Cardiac fibroblast (primary cell): ENCODE measurements at regions not wholly inside any gene's neighbourhood (a gene's known extent, or its start where the extent isn't known, plus 50 kb on each side); places are given as distances from the start of the nearest gene placed in this dataset.
A peak's percentile ranks its signal among the peaks of the same experiment; 100 is the strongest.

ENCODE experiments used
- DNase-seq, 2 donors: peaks; one replicate each; pipeline versions ENCODE4 v3.0.0 to v3.0.0-alpha.2; 2010; ENCODE audit warnings: low read depth in 2 of 2
- H3K4me3 ChIP-seq, 2 donors: replicated peaks in 1 of 2; 1 replicate in 1 of 2; 2 replicates in 1 of 2; pipeline ENCODE4 v1.5.1; 2011; ENCODE audit warnings: low read depth in 2 of 2, low read length in 2 of 2, mild to moderate bottlenecking in 2 of 2, moderate library complexity in 1 of 2
- CTCF ChIP-seq: IDR thresholded peaks from one replicate; pipeline ENCODE4 v1.5.1; 2011; ENCODE audit warnings: low read depth, mild to moderate bottlenecking, low read length, inconsistent platforms

DNA sequence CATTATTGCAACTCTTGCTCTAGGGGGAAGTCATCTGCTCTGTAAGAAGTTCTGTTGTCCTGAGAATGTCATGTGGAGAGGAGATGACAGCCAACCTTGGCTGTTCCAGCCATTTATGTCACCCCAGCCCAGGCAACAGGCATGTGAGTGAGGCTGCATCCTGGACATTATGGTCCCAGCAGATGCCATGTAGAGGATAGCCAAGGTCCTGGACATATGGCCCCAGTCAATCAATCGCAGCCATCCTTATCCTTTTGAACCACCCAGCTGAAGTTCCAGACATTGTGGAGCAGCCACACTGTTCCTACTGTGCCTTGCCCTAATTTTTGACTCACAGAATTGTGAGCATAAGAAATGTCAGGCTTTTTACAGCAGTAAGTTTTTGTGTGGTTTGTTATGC, 84.9 kb downstream of the AVPR1A start:
- TF ChIP-seq CTCF, result no peak
- no peak overlapping the region for H3K4me3 ChIP-seq
- no peak for DNase-seq

- TF ChIP-seq CTCF, result no peak
- no peak overlapping the region for H3K4me3 ChIP-seq
- DNase-seq, result peak; percentile 10 to 80
Measured at GRCh38 chr12:63064080-63064479, 86.9 kb downstream of the AVPR1A start.

DNA sequence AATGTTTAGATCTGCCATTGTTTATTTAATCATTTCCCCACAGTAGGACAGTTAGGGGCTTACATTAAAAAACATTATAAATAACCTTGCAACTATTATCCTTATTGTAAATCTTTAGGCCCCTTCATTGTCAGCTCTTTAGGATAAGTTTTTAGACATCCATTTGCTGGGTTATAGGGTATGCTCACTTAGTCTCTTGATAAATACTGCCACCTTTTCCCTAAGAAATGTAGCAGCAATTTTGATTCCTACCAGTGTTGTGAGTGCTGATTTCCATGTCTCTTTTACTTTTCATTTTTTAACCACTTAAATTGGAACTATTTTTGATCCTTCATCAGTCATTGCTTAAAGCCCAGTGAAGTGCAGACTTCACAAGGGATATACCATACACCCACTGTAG, 94.4 kb downstream of the AVPR1A start:
- no peak for TF ChIP-seq CTCF
- H3K4me3 ChIP-seq, result no peak overlapping the region
- no peak for DNase-seq

DNA sequence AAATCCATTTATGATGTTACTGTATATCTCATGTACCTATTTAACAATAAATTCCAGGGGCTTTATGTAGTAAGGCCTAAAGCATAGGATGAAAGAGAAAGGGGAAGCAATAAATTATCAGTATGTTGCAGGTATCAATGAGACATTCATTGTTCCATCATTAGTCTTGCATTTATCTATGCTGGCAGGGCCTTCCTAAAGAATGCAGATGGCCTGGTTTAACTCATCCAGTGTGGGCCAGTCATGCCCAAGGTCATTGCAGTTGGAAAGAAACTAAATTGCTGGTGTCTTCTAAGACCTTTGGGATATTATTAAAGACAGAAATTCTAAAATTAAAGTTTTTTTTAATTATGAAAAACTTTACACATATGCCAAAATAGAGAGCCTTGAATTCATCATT, 98.3 kb downstream of the AVPR1A start:
- DNase-seq, result no peak
- TF ChIP-seq CTCF, result no peak
- no peak overlapping the region for H3K4me3 ChIP-seq

GRCh38 chr12:63047146-63047545, 103.9 kb downstream of the AVPR1A start:
- no peak for TF ChIP-seq CTCF
- no peak overlapping the region for H3K4me3 ChIP-seq
- no peak for DNase-seq

- H3K4me3 ChIP-seq, result no peak overlapping the region
- TF ChIP-seq CTCF, result no peak
- peak; percentile 66 to 86 for DNase-seq
Measured at GRCh38 chr12:63045020-63045860, 105.8 kb downstream of the AVPR1A start.

DNA sequence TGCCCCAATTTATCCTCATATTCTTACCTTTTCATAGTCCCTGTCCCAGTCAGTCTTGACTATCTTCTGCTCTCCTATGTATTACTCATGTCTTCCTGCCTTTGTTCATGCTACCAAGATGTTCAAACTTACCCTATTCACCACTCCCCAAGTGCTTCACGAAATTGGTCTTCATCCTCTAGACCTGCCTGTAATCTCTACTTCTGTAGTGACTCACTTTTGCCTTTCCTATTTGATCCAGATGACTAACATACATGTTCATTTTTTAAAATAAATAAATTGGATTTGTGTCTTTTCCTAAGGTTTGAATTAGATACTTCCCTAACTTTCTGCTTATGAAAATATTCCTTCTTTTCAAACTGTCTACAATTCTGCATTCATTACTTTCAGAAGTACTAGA, 107.7 kb upstream of the PPM1H start:
- no peak overlapping the region for H3K4me3 ChIP-seq
- peak in 1 of 2 donors; percentile 72 for DNase-seq
- TF ChIP-seq CTCF, result no peak
